IPS-18a (cell line): ENCODE measurements at regions not wholly inside any gene's neighbourhood (a gene's known extent, or its start where the extent isn't known, plus 50 kb on each side); places are given as distances from the start of the nearest gene placed in this dataset.

ENCODE experiments used
- H3K27ac ChIP-seq: one replicate; pipeline ENCODE4 v1.5.1; 2013; ENCODE audit warnings: low read length
- H3K27me3 ChIP-seq: one replicate; pipeline ENCODE4 v1.6.1; 2013; ENCODE audit warnings: mild to moderate bottlenecking, low read length; ENCODE audit not compliant: control insufficient read depth, insufficient read depth
- H3K36me3 ChIP-seq: one replicate; pipeline ENCODE4 v1.6.1; 2013; ENCODE audit warnings: low read depth, low read length; ENCODE audit not compliant: control insufficient read depth
- H3K4me1 ChIP-seq: one replicate; pipeline ENCODE4 v1.6.1; 2013; ENCODE audit warnings: low read depth, low read length; ENCODE audit not compliant: control insufficient read depth
- H3K4me3 ChIP-seq: one replicate; pipeline ENCODE4 v1.5.1; 2013; ENCODE audit warnings: low read length
- H3K9ac ChIP-seq: one replicate; pipeline ENCODE4 v1.6.1; 2013; ENCODE audit warnings: mild to moderate bottlenecking, low read length, moderate library complexity
- H3K9me3 ChIP-seq: one replicate; pipeline ENCODE4 v1.6.1; 2013; ENCODE audit warnings: low read depth, low read length; ENCODE audit not compliant: control insufficient read depth

DNA sequence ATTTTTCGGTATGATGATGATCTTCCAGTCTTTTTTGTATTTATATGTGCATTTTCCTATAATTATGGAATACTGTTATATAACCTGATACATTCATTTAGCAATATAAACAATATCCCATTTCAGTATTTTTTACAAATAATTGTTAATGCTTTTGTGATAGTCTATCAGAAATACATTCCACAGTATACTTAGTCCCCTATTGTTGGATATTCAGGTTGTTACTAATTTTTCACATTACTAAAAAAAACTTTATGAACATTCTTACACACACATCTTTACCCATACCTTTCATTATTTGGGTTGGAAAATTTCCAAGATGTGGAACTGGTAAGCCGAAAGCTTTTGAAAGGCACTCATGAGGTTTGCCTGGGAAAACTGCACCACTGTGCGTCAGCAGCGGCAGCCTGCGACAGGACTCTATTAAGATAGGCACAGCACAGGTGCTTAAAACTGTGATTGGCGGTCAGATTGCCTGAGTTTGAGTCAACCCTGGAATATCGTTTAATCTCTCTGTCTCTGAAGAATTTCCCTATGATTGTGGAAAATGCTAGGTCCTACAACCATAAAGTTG, 147.5 kb upstream of the ERCC6L2 start:
- Histone ChIP-seq H3K27me3 (no peaks in the 10 kb centered on the region), H3K36me3 (no peaks in the 10 kb centered on the region), H3K9ac (no peak overlapping the region), H3K4me1 (no peaks in the 10 kb centered on the region), H3K27ac (no peak overlapping the region), H3K9me3 (no peaks in the 10 kb centered on the region), H3K4me3 (no peak overlapping the region)

DNA sequence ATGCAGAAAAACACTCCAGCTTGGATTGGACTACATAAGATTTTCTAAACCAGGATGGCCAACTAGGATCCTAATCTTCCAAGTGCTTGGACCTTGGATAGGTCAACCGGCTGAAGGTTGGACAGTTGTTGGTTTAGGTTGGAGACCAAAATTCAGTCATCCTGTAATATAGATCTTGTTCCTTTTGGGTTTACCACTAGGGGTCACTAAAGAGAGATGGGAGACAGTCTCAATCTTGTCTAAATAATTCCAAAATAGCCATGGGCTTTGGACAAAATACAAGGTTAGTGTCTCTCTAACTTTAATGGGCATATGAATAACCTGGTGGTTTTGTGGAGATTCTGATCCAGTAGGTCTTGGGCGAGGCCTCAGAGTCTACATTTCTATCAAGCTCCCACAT, 148.7 kb upstream of the ERCC6L2 start:
- Histone ChIP-seq H3K36me3 (no peaks in the 10 kb centered on the region), H3K9me3 (no peaks in the 10 kb centered on the region), H3K9ac (no peak overlapping the region), H3K27ac (no peak overlapping the region), H3K27me3 (no peaks in the 10 kb centered on the region), H3K4me3 (no peak overlapping the region), H3K4me1 (no peaks in the 10 kb centered on the region)

DNA sequence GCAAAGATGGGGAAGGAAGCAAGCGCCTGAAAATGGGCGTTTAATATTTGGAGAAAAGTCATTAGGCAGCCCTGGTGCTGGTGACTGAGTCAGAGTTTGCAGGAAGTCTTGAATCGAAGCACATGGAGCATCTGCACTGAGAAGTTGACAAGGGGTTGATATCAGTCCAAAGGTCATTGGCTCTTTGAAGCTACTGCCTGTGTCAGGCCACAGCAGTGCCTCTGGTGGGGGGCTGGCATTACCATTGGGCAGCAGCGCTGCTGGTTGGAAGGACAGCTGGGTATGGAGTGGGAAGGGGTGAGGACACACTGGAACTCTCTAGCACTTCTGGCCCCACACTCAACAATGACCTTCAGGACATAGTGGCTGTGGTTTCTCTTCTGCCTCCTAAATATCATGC, 150.4 kb upstream of the ERCC6L2 start:
- no peak overlapping the region for H3K27ac ChIP-seq
- H3K36me3 ChIP-seq = no peaks in the 10 kb centered on the region
- H3K27me3 ChIP-seq = no peaks in the 10 kb centered on the region
- H3K9ac ChIP-seq = no peak overlapping the region
- no peaks in the 10 kb centered on the region for H3K4me1 ChIP-seq
- no peak overlapping the region for H3K4me3 ChIP-seq
- H3K9me3 ChIP-seq = no peaks in the 10 kb centered on the region

DNA sequence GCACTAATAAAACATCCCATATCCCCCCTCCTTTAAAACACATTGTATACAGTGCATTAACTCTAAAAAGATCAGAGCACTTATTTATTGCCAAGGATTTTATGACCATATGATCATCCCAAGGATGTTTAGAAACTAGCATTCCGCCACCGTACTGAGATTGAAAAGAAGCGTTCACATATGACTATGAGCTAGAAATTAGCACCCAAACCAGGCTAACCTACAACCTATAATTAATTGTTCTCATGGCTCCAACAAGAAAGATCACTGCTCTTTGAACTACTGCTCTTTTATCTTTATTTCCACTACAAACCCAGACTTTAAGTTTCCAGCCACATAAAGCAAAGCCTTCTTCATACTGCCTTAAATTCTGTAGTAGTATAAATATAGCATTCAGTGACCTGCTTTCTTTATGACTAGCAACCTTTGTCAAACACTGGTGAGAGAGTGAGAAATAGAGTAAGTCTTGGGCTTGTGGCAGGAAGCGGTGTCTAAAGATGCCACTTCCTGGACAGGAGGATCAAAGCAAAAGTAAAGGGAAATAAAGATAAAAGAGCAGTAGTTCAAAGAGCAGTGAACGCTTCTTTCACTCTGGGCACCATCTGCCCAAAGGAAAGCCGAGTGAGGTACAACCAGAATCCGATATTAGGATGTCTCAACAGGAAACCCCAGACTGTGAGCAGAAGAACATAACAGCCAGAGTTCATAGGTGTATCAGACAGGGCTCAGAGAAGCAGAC, 151.1 kb upstream of the ERCC6L2 start:
- H3K4me3 ChIP-seq = no peak overlapping the region
- no peaks in the 10 kb centered on the region for H3K9me3 ChIP-seq
- no peaks in the 10 kb centered on the region for H3K36me3 ChIP-seq
- H3K27ac ChIP-seq = no peak overlapping the region
- H3K9ac ChIP-seq = no peak overlapping the region
- H3K4me1 ChIP-seq = no peaks in the 10 kb centered on the region
- H3K27me3 ChIP-seq = no peaks in the 10 kb centered on the region

DNA sequence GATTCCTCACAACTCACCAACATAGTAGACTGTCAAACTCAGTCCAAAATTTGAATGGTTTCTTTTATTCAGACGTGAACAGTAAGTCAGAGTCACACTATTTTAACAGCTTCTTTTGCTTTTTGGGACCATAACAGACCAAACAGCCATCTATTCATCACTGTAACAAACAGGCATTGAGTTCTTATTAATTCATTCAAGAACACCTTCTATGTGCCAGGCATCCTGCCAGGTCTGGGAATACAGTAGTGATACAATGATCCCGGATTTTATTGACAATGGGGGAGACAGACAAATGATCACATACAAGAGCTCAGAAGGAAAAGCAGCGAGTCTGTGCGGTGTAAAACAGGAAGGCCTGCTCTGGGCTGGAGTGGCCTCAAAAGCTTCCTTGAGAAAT, 153.3 kb upstream of the ERCC6L2 start:
- Histone ChIP-seq H3K9me3 (no peaks in the 10 kb centered on the region), H3K4me1 (no peaks in the 10 kb centered on the region), H3K27me3 (no peaks in the 10 kb centered on the region), H3K9ac (no peak overlapping the region), H3K4me3 (no peak overlapping the region), H3K36me3 (no peaks in the 10 kb centered on the region), H3K27ac (no peak overlapping the region)

DNA sequence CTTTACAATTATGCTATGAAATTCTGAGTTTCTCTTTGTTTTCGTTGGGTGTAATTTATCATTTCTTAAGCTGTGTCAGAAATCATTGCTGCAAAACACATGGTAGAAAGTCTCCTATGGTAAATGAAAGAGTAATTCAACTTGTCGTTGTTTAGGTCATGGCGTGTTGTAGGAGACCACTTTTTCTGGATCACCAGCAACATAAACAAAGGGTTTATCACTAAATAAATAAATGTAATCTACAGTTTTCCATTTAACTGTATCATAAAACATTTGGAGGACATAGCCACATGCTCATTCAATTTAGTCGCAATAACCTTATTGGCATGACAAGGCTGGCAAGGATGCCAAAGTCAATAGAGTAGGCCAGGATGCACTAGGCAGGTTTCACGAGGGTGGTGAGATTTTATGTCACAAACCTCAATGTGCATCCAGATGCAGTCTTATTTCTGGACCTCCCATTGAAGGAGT, 154.4 kb upstream of the ERCC6L2 start:
- Histone ChIP-seq H3K4me3 (no peak overlapping the region), H3K9ac (no peak overlapping the region), H3K27ac (no peak overlapping the region), H3K36me3 (no peaks in the 10 kb centered on the region), H3K4me1 (no peaks in the 10 kb centered on the region), H3K27me3 (no peaks in the 10 kb centered on the region), H3K9me3 (no peaks in the 10 kb centered on the region)

DNA sequence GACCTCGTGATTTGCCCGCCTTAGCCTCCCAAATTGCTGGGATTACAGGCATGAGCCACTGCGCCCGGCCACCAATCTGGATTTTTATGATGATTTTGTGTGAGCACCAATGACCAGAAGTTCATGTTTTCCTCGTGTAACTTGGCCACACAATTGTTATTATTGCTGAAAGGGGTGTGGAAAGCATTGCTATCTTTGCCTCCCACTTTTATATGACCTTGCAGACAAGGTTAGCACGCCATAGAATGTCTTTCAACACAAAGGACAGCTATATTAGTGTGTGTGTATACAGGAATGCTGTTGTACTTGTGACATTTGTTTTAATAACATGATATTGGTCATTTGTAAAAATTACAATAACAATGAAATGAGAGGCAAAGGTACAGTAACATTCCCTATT, 155.0 kb upstream of the ERCC6L2 start:
- H3K9me3 ChIP-seq = no peaks in the 10 kb centered on the region
- no peak overlapping the region for H3K4me3 ChIP-seq
- no peaks in the 10 kb centered on the region for H3K36me3 ChIP-seq
- H3K9ac ChIP-seq = no peak overlapping the region
- no peaks in the 10 kb centered on the region for H3K4me1 ChIP-seq
- no peaks in the 10 kb centered on the region for H3K27me3 ChIP-seq
- no peak overlapping the region for H3K27ac ChIP-seq

DNA sequence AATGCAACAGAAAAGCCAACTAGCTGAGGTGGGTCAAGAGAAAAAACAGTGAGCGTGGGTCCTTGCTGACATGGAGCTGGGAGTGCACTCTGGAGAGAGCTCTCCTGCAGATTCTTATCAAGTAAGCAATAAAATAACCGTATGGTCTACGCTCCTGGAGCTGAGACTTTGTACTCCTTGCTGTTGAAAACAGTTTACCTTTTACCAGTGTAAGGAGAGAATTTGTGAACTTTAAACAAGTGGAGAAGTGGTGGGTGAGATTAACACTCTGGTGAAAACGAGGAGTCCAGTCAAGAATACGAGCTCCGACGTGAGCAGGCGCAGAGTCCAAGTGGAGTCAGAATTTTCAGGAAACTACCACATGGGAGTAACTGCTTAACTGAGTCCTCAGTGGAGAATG, 156.1 kb upstream of the ERCC6L2 start:
- no peaks in the 10 kb centered on the region for H3K4me1 ChIP-seq

DNA sequence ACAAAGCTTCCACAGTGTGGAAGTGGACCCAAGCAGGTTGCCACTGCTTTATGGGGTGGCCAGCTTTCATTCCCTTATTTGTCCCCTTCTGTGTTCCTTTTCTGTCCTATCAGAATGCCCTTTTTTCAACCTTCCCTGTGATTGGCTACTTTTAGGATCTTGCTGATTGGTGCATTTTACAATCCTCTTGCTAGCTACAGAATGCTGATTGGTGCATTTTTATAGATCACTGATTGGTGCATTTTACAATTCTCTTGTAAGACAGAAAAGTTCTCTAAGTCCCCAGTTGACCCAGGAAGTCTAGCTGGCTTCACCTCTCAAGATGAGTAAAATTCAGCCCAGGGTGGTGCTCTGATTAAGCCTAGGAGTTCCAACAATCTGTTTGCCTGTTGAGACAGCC, 157.2 kb upstream of the ERCC6L2 start:
- Histone ChIP-seq H3K27me3 (no peaks in the 10 kb centered on the region), H3K36me3 (no peaks in the 10 kb centered on the region)

More for the DNA sequence above, 156.1 kb upstream of the ERCC6L2 start:
- Histone ChIP-seq H3K36me3 (no peaks in the 10 kb centered on the region), H3K9me3 (no peaks in the 10 kb centered on the region), H3K27ac (no peak overlapping the region), H3K9ac (no peak overlapping the region), H3K27me3 (no peaks in the 10 kb centered on the region), H3K4me3 (no peak overlapping the region)

DNA sequence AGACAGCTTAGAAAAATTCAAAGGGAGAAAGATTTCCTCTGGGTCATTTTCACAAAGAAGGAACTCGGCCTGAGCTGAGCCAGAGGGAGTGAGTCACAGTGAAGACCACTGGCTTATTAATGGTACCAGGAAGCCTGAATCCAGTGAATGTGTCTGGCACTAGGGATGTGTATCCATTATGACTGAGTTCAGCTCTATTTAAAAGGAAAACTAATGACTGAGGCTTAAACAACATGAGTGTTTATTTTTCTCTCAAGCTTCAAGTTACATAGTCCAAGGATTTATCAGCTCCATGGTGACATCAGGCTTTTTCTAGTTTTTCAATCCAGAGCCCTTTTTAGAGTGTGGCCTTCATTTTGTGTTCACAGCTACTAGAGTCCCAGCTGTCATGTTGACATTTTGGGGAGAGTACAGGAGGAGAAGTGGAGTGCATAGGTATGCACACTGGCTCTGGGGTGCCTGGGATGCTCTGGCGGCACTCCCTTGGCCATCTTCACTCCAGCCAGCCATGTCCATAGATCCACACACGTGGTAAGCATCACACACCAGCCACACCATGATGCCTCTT, 159.5 kb upstream of the ERCC6L2 start:
- no peaks in the 10 kb centered on the region for H3K27me3 ChIP-seq
- H3K36me3 ChIP-seq = no peaks in the 10 kb centered on the region
- no peak overlapping the region for H3K4me3 ChIP-seq
- no peaks in the 10 kb centered on the region for H3K9me3 ChIP-seq
- H3K9ac ChIP-seq = no peak overlapping the region
- H3K27ac ChIP-seq = no peak overlapping the region
- H3K4me1 ChIP-seq = no peaks in the 10 kb centered on the region

More for the DNA sequence above, 157.2 kb upstream of the ERCC6L2 start:
- no peak overlapping the region for H3K27ac ChIP-seq
- H3K9me3 ChIP-seq = no peaks in the 10 kb centered on the region
- no peak overlapping the region for H3K4me3 ChIP-seq
- H3K4me1 ChIP-seq = no peaks in the 10 kb centered on the region
- H3K9ac ChIP-seq = no peak overlapping the region

DNA sequence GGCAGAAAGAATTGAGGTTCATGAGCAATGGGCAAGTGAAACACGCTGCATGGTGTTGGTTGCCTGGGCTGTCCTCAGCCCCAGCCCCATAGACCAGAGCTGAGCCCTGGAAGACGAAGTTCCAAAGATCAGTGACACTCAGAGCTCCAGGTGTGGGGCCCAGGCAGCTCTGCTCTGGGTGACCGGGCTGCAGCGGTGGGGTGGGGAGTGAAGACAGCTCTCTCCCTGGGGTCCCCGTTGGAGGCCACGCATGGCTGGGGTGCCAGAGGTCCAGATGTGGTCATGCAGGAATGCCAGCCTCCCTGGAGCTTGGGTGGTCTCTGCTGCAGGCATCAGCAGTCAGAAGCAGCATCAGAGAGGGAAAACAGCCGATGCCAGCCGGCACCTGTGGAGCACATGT, 165.0 kb upstream of the ERCC6L2 start:
- H3K4me1 ChIP-seq = no peaks in the 10 kb centered on the region
- no peak overlapping the region for H3K4me3 ChIP-seq
- H3K9me3 ChIP-seq = no peaks in the 10 kb centered on the region
- no peaks in the 10 kb centered on the region for H3K36me3 ChIP-seq
- H3K27ac ChIP-seq = no peak overlapping the region
- no peaks in the 10 kb centered on the region for H3K27me3 ChIP-seq
- H3K9ac ChIP-seq = no peak overlapping the region

DNA sequence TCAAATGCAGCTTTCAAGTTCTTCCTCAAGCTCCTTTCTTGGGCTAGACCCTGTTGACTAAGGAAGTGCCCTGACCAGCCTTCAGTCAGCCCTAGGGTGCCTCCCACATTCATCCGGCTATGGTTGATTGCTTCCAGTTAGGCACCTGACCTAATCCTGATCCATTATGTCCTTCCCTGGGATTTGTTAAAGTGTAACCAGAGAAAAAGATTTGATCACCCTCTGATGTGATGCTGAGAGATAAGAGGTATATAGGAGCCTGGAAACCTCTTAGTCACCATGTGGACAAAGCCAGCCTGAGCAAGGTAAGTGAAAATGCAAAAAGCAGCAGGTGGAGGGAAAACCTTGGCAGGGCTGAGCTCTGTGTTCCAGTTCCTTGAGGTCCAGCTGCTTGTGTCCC, 178.8 kb upstream of the ERCC6L2 start:
- peaks cover 3% of the 10 kb centered on the region for H3K9me3 ChIP-seq
- no peak overlapping the region for H3K27ac ChIP-seq
- H3K4me3 ChIP-seq = no peak overlapping the region
- H3K36me3 ChIP-seq = no peaks in the 10 kb centered on the region
- H3K9ac ChIP-seq = no peak overlapping the region
- H3K27me3 ChIP-seq = no peaks in the 10 kb centered on the region
- H3K4me1 ChIP-seq = peaks cover 5% of the 10 kb centered on the region
